ENCODE measurements at regions not wholly inside any gene's neighbourhood (a gene's known extent, or its start where the extent isn't known, plus 50 kb on each side); places are given as distances from the start of the nearest gene placed in this dataset.

DNA sequence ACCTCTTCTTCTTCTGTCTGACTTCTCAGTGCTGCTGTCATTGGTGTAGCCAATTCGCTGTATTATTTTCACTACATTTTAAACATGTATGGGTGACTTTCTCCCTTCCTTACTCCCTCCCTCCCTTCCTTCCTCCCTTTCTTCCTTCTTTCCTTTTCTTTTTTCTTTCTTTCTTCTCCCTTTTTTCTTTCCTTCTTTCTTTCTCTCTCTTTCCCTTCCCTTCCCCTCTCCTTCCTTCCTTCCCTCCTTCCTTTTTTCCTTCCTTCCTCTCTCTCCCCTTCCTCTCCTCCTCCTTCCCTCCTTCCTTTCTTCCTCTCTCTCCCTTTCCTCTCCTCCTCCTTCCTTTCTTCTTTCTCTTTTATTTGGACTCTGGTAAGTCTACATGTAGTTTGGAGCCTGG is 240.8 kb downstream of the GATA3 start:
- H3K27me3 ChIP-seq (ENCODE audit: insufficient read depth, poor library complexity, severe bottlenecking), result no peaks in the 10 kb centered on the region
- TF ChIP-seq, protein P1, sequence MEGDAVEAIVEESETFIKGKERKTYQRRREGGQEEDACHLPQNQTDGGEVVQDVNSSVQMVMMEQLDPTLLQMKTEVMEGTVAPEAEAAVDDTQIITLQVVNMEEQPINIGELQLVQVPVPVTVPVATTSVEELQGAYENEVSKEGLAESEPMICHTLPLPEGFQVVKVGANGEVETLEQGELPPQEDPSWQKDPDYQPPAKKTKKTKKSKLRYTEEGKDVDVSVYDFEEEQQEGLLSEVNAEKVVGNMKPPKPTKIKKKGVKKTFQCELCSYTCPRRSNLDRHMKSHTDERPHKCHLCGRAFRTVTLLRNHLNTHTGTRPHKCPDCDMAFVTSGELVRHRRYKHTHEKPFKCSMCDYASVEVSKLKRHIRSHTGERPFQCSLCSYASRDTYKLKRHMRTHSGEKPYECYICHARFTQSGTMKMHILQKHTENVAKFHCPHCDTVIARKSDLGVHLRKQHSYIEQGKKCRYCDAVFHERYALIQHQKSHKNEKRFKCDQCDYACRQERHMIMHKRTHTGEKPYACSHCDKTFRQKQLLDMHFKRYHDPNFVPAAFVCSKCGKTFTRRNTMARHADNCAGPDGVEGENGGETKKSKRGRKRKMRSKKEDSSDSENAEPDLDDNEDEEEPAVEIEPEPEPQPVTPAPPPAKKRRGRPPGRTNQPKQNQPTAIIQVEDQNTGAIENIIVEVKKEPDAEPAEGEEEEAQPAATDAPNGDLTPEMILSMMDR (IDR thresholded peaks at IDR 0.05; ENCODE audit: poor library complexity, severe bottlenecking), result no peak
- H3K27ac ChIP-seq (ENCODE audit: poor library complexity, severe bottlenecking), result no peak overlapping the region
- ATAC-seq (ENCODE audit: low read depth) (no peak), DNase-seq (ENCODE audit: low spot score) (no peak)
- no peaks in the 10 kb centered on the region for H3K9me3 ChIP-seq (ENCODE audit: severe bottlenecking)
- H3K4me1 ChIP-seq (ENCODE audit: insufficient read depth, poor library complexity, severe bottlenecking), result no peaks in the 10 kb centered on the region
- no peaks in the 10 kb centered on the region for H3K36me3 ChIP-seq (ENCODE audit: low read depth)
- H3K4me3 ChIP-seq (ENCODE audit: severe bottlenecking), result no peak overlapping the region

DNA sequence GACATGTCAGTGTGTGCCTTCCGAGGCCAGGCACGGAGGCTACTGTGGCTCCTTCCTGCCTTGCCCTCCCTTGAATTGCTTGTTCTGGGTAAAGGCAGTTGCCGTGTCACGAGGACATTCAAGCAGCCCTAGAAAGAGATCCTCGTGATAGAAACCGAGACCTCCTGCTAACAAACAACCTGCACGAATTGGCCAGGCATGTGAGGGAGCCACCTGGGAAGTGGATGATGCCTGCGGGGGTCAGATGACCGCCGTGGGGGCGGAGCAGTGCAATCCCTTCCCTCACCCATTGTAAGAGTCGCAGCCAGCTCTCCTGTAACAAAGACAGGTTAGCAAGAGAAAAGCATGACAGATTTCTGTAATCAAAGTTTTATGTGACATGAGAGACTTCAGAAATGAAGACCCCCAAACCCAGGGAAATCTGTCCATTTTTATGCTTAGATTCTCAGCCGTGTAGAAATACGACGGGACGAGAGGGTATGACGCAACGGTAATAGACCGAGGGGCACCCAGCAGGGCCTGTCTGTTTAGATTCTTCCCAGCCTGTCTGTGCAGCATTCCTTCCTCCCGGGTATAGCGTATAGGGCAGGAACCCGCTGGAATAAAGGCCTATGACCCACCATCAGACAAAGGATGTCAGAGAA is 241.7 kb downstream of the GATA3 start:
- ATAC-seq (ENCODE audit: low read depth), result no peak
- DNase-seq (ENCODE audit: low spot score), result no peak

DNA sequence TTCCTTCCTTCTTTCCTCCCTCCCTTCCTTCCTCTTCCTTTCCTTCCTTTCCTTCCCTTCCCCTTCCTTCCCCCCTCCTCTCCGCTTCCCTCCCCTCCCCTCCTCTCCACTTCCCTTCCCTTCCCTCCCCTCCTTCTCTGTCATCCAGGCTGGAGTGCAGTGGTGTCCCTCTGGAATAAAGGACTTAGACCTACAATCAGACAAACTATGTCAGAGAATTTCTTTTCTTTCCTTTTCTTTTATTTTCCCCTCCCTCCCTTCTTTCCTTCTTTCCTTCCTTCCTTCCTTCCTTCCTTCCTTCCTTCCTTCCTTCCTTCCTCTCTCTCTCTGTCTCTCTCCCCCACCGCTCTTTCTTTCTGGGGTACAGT is 242.2 kb downstream of the GATA3 start:
- Histone ChIP-seq H3K4me1 (ENCODE audit: insufficient read depth, poor library complexity, severe bottlenecking) (no peaks in the 10 kb centered on the region), H3K27me3 (ENCODE audit: insufficient read depth, poor library complexity, severe bottlenecking) (no peaks in the 10 kb centered on the region), H3K36me3 (ENCODE audit: low read depth) (no peaks in the 10 kb centered on the region), H3K27ac (ENCODE audit: poor library complexity, severe bottlenecking) (no peak overlapping the region), H3K4me3 (ENCODE audit: severe bottlenecking) (no peak overlapping the region), H3K9me3 (ENCODE audit: severe bottlenecking) (no peaks in the 10 kb centered on the region)
- ATAC-seq (ENCODE audit: low read depth), result no peak
- no peak for DNase-seq (ENCODE audit: low spot score)
- TF ChIP-seq, protein P1 (IDR thresholded peaks at IDR 0.05; ENCODE audit: poor library complexity, severe bottlenecking), result no peak

More for the DNA sequence above, 241.7 kb downstream of the GATA3 start:
- Histone ChIP-seq H3K4me3 (ENCODE audit: severe bottlenecking) (no peak overlapping the region), H3K27me3 (ENCODE audit: insufficient read depth, poor library complexity, severe bottlenecking) (no peaks in the 10 kb centered on the region), H3K4me1 (ENCODE audit: insufficient read depth, poor library complexity, severe bottlenecking) (no peaks in the 10 kb centered on the region), H3K27ac (ENCODE audit: poor library complexity, severe bottlenecking) (no peak overlapping the region), H3K9me3 (ENCODE audit: severe bottlenecking) (no peaks in the 10 kb centered on the region), H3K36me3 (ENCODE audit: low read depth) (no peaks in the 10 kb centered on the region)
- TF ChIP-seq, protein P1 (IDR thresholded peaks at IDR 0.05; ENCODE audit: poor library complexity, severe bottlenecking), result no peak

DNA sequence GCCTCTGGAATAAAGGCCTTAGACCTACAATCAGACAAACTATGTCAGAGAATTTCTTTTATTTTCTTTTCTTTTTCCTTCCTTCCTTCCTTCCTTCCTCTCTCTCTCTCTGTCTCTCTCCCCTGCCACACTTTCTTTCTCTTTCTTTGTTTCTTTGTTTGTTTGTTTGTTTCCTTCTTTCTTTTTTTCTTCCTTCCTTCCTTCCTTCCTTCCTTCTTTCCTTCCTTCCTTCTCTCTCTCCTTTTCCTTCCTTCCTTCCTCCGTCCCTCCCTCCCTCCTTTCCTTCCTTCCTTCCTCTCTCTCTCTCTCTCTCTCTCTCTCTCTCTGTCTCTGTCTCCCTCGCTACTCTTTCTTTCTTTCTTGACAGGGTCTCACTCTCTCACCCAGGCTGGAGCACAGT is 242.6 kb downstream of the GATA3 start:
- Histone ChIP-seq H3K4me3 (ENCODE audit: severe bottlenecking) (no peak overlapping the region), H3K9me3 (ENCODE audit: severe bottlenecking) (no peaks in the 10 kb centered on the region), H3K27ac (ENCODE audit: poor library complexity, severe bottlenecking) (no peak overlapping the region), H3K27me3 (ENCODE audit: insufficient read depth, poor library complexity, severe bottlenecking) (no peaks in the 10 kb centered on the region), H3K4me1 (ENCODE audit: insufficient read depth, poor library complexity, severe bottlenecking) (no peaks in the 10 kb centered on the region), H3K36me3 (ENCODE audit: low read depth) (no peaks in the 10 kb centered on the region)
- DNase-seq (ENCODE audit: low spot score) (no peak), ATAC-seq (ENCODE audit: low read depth) (no peak)
- TF ChIP-seq, protein P1 (IDR thresholded peaks at IDR 0.05; ENCODE audit: poor library complexity, severe bottlenecking), result no peak

DNA sequence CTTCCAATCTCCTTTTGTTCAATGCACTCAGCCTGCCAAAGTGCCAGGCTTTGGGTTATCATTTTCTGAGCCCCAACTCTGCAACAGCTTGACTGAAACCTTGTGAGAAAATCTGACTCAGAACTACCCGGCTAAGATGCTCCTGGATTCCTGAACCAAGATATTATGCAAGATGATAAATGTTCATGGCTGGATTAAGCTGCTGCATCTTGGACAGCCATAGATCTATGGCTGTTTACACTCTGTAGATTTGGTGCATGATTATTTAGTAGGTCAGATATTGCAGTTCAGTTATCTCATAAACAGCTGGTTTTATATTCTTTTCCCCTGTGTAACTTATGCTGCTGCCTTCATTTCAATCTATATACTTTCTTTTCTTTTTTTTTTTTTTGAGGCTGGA is 243.5 kb downstream of the GATA3 start:
- no peak for ATAC-seq (ENCODE audit: low read depth)
- H3K27ac ChIP-seq (ENCODE audit: poor library complexity, severe bottlenecking), result no peak overlapping the region
- H3K27me3 ChIP-seq (ENCODE audit: insufficient read depth, poor library complexity, severe bottlenecking), result no peaks in the 10 kb centered on the region
- no peaks in the 10 kb centered on the region for H3K4me1 ChIP-seq (ENCODE audit: insufficient read depth, poor library complexity, severe bottlenecking)
- DNase-seq (ENCODE audit: low spot score), result no peak
- TF ChIP-seq, protein P1 (IDR thresholded peaks at IDR 0.05; ENCODE audit: poor library complexity, severe bottlenecking), result no peak
- H3K36me3 ChIP-seq (ENCODE audit: low read depth), result no peaks in the 10 kb centered on the region
- no peak overlapping the region for H3K4me3 ChIP-seq (ENCODE audit: severe bottlenecking)
- H3K9me3 ChIP-seq (ENCODE audit: severe bottlenecking), result no peaks in the 10 kb centered on the region

Measured in RWPE2 (cell line).